HEK293T (cell line): ENCODE measurements at regions not wholly inside any gene's neighbourhood (a gene's known extent, or its start where the extent isn't known, plus 50 kb on each side); places are given as distances from the start of the nearest gene placed in this dataset.

ENCODE experiments used
- ARNT ChIP-seq: fragments of 450-650 bp; IDR thresholded peaks from 2 replicates; pipeline ENCODE4 v1.6.1; 2017; ENCODE audit warnings: mild to moderate bottlenecking
- BHLHE40 ChIP-seq: fragments of 450-650 bp; IDR thresholded peaks from 2 replicates; pipeline ENCODE4 v1.6.1; 2016; ENCODE audit warnings: mild to moderate bottlenecking, moderate library complexity, borderline replicate concordance
- ELF4 ChIP-seq: fragments of 450-650 bp; IDR thresholded peaks from 2 replicates; pipeline ENCODE4 v1.6.1; 2017; ENCODE audit warnings: antibody characterized with exemption
- FOXA1 ChIP-seq: fragments of 450-650 bp; IDR thresholded peaks from 2 replicates; pipeline ENCODE4 v1.6.1; 2016; ENCODE audit warnings: mild to moderate bottlenecking
- FOXK2 ChIP-seq: fragments of 450-650 bp; IDR thresholded peaks from 2 replicates; pipeline ENCODE4 v1.6.1; 2016; ENCODE audit warnings: mild to moderate bottlenecking
- FOXM1 ChIP-seq: fragments of 450-650 bp; IDR thresholded peaks from 2 replicates; pipeline ENCODE4 v1.6.1; 2017; ENCODE audit warnings: mild to moderate bottlenecking, borderline replicate concordance
- HDGF ChIP-seq: fragments of 450-650 bp; IDR thresholded peaks from 2 replicates; pipeline ENCODE4 v1.6.1; 2017; ENCODE audit warnings: antibody characterized with exemption, borderline replicate concordance
- L3MBTL2 ChIP-seq: fragments of 450-650 bp; conservative IDR thresholded peaks from 2 replicates; pipeline ENCODE4 v1.6.1; 2016; ENCODE audit warnings: mild to moderate bottlenecking
- LEF1 ChIP-seq: fragments of 450-650 bp; IDR thresholded peaks from 2 replicates; pipeline ENCODE4 v1.6.1; 2017; ENCODE audit warnings: mild to moderate bottlenecking, borderline replicate concordance
- NFRKB ChIP-seq: fragments of 450-650 bp; IDR thresholded peaks from 2 replicates; pipeline ENCODE4 v1.6.1; 2016; ENCODE audit warnings: mild to moderate bottlenecking, moderate library complexity
- SP1 ChIP-seq: fragments of 450-650 bp; IDR thresholded peaks from 2 replicates; pipeline ENCODE4 v1.6.1; 2017
- ZNF384 ChIP-seq: fragments of 450-650 bp; IDR thresholded peaks from 2 replicates; pipeline ENCODE4 v1.6.1; 2016
- TF ChIP-seq, protein P1 (sequence below): fragments of 450-650 bp; IDR thresholded peaks from 2 replicates; pipeline ENCODE4 v1.6.1; 2016

DNA sequence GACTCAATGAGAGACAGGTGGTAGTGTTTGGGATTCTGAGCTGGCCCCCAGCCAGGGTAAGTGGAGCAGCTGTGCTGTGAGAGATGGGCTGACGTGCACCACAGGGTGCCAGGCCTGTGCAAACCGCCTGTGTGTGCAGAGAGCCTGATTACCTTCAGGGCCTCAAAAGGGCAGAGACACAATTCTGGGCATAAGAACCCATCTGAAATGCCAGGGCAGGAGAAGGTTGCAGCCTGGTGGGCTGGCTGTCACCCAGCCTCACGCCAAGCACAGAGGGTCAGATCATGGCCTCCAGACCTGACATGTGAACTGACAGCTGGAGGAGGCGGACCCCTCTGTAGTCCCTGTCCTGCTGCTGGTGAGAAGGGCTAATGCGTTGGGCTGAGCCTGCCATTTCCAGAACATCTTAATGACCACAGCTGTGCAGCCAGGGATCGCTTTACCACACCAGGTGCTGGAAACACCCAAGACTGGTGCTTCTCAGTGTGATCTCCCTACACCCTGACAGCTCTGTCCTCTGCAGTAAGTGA, 100.9 kb downstream of the ARL4C start:
- TF ChIP-seq SP1 (no peak), ARNT (no peak), L3MBTL2 (no peak), ELF4 (no peak), FOXA1 (no peak), BHLHE40 (no peak), FOXK2 (no peak), FOXM1 (no peak), LEF1 (no peak), HDGF (no peak), ZNF384 (no peak), NFRKB (no peak)
- TF ChIP-seq, protein P1, sequence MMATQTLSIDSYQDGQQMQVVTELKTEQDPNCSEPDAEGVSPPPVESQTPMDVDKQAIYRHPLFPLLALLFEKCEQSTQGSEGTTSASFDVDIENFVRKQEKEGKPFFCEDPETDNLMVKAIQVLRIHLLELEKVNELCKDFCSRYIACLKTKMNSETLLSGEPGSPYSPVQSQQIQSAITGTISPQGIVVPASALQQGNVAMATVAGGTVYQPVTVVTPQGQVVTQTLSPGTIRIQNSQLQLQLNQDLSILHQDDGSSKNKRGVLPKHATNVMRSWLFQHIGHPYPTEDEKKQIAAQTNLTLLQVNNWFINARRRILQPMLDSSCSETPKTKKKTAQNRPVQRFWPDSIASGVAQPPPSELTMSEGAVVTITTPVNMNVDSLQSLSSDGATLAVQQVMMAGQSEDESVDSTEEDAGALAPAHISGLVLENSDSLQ: no peak
